Astrocyte of the cerebellum (primary cell): ENCODE measurements at regions not wholly inside any gene's neighbourhood (a gene's known extent, or its start where the extent isn't known, plus 50 kb on each side); places are given as distances from the start of the nearest gene placed in this dataset.
"Not testable (repeated sequence)": the region's sequence is repeated elsewhere in the genome, so short reads cannot be mapped to it uniquely, and the experiment has no call there.

Experiments used
- DNase-seq: peaks from one replicate; pipeline ENCODE4 v3.0.0-alpha.2; 2011; ENCODE audit warnings: low read depth
- H3K4me3 ChIP-seq: 2 replicates; pipeline ENCODE4 v1.5.1; 2011; ENCODE audit warnings: mild to moderate bottlenecking, low read depth, low read length, moderate library complexity
- CTCF ChIP-seq: IDR thresholded peaks from 2 replicates; pipeline ENCODE4 v1.5.1; 2012; ENCODE audit warnings: low read length, low read depth, moderate library complexity, mild to moderate bottlenecking; ENCODE audit errors: missing control alignments
- in situ Hi-C: cut with HindIII; loops from 2 replicates; pipeline ENCODE4 v1.10.0; 2017; ENCODE audit warnings: low sequenced_read_pairs

GRCh38 chr2:84175340-84175739 lies 283.7 kb downstream of the SUCLG1 start:
- in situ Hi-C loops = no loop called here
- DNase-seq = no peak
- H3K4me3 ChIP-seq = no peak overlapping the region
- TF ChIP-seq CTCF = no peak

GRCh38 chr2:84173041-84173440 lies 286.0 kb downstream of the SUCLG1 start:
- no peak for TF ChIP-seq CTCF
- in situ Hi-C loops = no loop called here
- H3K4me3 ChIP-seq = no peak overlapping the region
- no peak for DNase-seq

GRCh38 chr2:84170979-84171378 lies 288.1 kb downstream of the SUCLG1 start:
- no peak overlapping the region for H3K4me3 ChIP-seq
- in situ Hi-C loops = no loop called here
- no peak for TF ChIP-seq CTCF

GRCh38 chr2:84169871-84170270 lies 289.2 kb downstream of the SUCLG1 start:
- in situ Hi-C loops = no loop called here
- no peak overlapping the region for H3K4me3 ChIP-seq
- no peak for DNase-seq
- TF ChIP-seq CTCF = no peak

More at GRCh38 chr2:84170979-84171378, 288.1 kb downstream of the SUCLG1 start:
- no peak for DNase-seq

- DNase-seq, in situ Hi-C loops, H3K4me3 ChIP-seq: not testable (repeated sequence)
These were observed 290.5 kb downstream of the SUCLG1 start for GRCh38 chr2:84168552-84168951.

GRCh38 chr2:84165256-84165655 lies 293.8 kb downstream of the SUCLG1 start:
- DNase-seq = no peak
- in situ Hi-C loops = no loop called here
- no peak for TF ChIP-seq CTCF
- no peak overlapping the region for H3K4me3 ChIP-seq

GRCh38 chr2:84160453-84160852 lies 298.6 kb downstream of the SUCLG1 start:
- in situ Hi-C loops = no loop called here
- no peak for TF ChIP-seq CTCF

More at GRCh38 chr2:84160453-84160852, 298.6 kb downstream of the SUCLG1 start:
- no peak overlapping the region for H3K4me3 ChIP-seq
- no peak for DNase-seq
